ENCODE measurements at regions not wholly inside any gene's neighbourhood (a gene's known extent, or its start where the extent isn't known, plus 50 kb on each side); places are given as distances from the start of the nearest gene placed in this dataset.

DNA sequence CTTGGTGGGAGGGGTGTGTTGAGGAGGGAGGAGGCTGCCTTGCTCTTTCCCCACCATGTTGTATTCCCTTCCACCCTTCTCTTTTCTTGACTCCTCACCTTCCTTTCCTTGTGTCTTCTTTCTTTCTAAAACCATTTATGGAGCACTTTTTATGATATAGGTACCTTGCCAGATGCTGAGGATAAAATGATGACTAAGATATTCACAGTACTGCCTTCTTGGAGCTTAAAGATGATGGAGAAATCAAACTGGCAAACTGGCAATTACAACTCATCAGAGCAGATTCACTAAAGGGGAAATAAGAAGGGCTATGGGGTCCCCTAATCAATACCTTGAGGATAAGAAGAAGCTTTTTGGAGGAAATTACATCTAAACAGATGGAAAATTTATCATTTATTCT, 273.2 kb upstream of the MEF2C start:
- H3K27me3 ChIP-seq (ENCODE audit: control insufficient read depth in 1 of 2, insufficient read depth in 2 of 2, low read length in 2 of 2) = no peaks in the 10 kb centered on the region
- no peak overlapping the region for H3K4me3 ChIP-seq (ENCODE audit: low read depth in 1 of 2, low read length in 2 of 2)
- no peak overlapping the region for H3K9ac ChIP-seq (ENCODE audit: low read length)
- no peaks in the 10 kb centered on the region for H3K36me3 ChIP-seq (ENCODE audit: insufficient read depth, low read length)
- no peak overlapping the region for H3K27ac ChIP-seq (ENCODE audit: low read depth, low read length)
- H3K9me3 ChIP-seq (ENCODE audit: low read length) = no peaks in the 10 kb centered on the region
- no peaks in the 10 kb centered on the region for H3K4me1 ChIP-seq (ENCODE audit: insufficient read depth, low read length)

- no peaks in the 10 kb centered on the region for H3K36me3 ChIP-seq (ENCODE audit: insufficient read depth, low read length)
- H3K4me3 ChIP-seq (ENCODE audit: low read depth in 1 of 2, low read length in 2 of 2) = no peak overlapping the region
- no peaks in the 10 kb centered on the region for H3K27me3 ChIP-seq (ENCODE audit: control insufficient read depth in 1 of 2, insufficient read depth in 2 of 2, low read length in 2 of 2)
- H3K27ac ChIP-seq (ENCODE audit: low read depth, low read length) = no peak overlapping the region
- no peaks in the 10 kb centered on the region for H3K9me3 ChIP-seq (ENCODE audit: low read length)
- no peaks in the 10 kb centered on the region for H3K4me1 ChIP-seq (ENCODE audit: insufficient read depth, low read length)
- H3K9ac ChIP-seq (ENCODE audit: low read length) = no peak overlapping the region
These were observed 264.0 kb upstream of the MEF2C start for GRCh38 chr5:89147031-89147430.

- Histone ChIP-seq H3K27ac (ENCODE audit: low read depth, low read length) (no peak overlapping the region), H3K4me3 (ENCODE audit: low read depth in 1 of 2, low read length in 2 of 2) (no peak overlapping the region), H3K9ac (ENCODE audit: low read length) (no peak overlapping the region), H3K36me3 (ENCODE audit: insufficient read depth, low read length) (no peaks in the 10 kb centered on the region), H3K9me3 (ENCODE audit: low read length) (no peaks in the 10 kb centered on the region), H3K4me1 (ENCODE audit: insufficient read depth, low read length) (no peaks in the 10 kb centered on the region), H3K27me3 (ENCODE audit: control insufficient read depth in 1 of 2, insufficient read depth in 2 of 2, low read length in 2 of 2) (no peaks in the 10 kb centered on the region)
These were observed 254.2 kb upstream of the MEF2C start for GRCh38 chr5:89137148-89137547.

GRCh38 chr5:89133975-89134374, 251.0 kb upstream of the MEF2C start:
- no peaks in the 10 kb centered on the region for H3K4me1 ChIP-seq (ENCODE audit: insufficient read depth, low read length)
- no peak overlapping the region for H3K9ac ChIP-seq (ENCODE audit: low read length)
- no peaks in the 10 kb centered on the region for H3K27me3 ChIP-seq (ENCODE audit: control insufficient read depth in 1 of 2, insufficient read depth in 2 of 2, low read length in 2 of 2)
- no peak overlapping the region for H3K27ac ChIP-seq (ENCODE audit: low read depth, low read length)
- H3K36me3 ChIP-seq (ENCODE audit: insufficient read depth, low read length) = no peaks in the 10 kb centered on the region
- no peaks in the 10 kb centered on the region for H3K9me3 ChIP-seq (ENCODE audit: low read length)
- no peak overlapping the region for H3K4me3 ChIP-seq (ENCODE audit: low read depth in 1 of 2, low read length in 2 of 2)

DNA sequence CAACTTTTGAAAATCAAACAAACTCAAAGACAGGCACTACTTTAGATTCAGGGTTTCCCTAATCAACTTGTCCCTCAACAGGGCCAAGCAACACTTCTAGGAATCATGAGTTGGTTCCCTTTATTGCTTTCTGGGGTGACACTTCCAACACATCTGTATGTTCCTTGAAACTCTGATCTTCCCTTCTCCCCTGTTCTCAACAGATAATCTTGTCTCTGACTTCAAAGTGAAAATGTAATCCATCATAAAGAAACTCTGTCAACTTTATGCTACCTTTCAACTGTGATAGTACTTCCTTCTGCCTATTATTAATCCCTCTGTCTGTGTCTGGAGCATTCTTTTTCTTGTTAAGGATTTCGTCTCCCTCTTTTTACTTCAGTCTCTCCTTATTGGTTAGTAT, 250.1 kb upstream of the MEF2C start:
- no peaks in the 10 kb centered on the region for H3K9me3 ChIP-seq (ENCODE audit: low read length)
- H3K9ac ChIP-seq (ENCODE audit: low read length) = no peak overlapping the region
- no peak overlapping the region for H3K4me3 ChIP-seq (ENCODE audit: low read depth in 1 of 2, low read length in 2 of 2)
- H3K36me3 ChIP-seq (ENCODE audit: insufficient read depth, low read length) = no peaks in the 10 kb centered on the region
- no peaks in the 10 kb centered on the region for H3K4me1 ChIP-seq (ENCODE audit: insufficient read depth, low read length)
- no peak overlapping the region for H3K27ac ChIP-seq (ENCODE audit: low read depth, low read length)
- H3K27me3 ChIP-seq (ENCODE audit: control insufficient read depth in 1 of 2, insufficient read depth in 2 of 2, low read length in 2 of 2) = no peaks in the 10 kb centered on the region

DNA sequence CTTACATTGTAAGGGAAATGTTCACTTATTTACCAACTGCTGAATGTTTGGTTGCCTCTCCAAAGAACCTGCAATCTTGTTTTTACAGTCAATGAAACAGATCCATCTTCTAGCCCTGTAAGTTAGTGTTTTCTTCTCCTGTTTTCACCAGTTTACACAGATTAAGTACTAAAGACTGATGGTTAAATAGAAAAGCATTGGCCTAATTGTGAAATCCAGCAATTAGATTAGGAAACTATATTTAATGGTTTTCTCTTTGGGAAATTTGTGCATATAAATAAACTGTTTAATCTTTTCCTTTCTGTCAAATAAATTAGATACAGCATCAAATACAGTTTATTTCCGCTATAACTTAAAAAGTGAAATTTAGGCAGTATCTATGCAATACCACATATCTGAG, 247.9 kb upstream of the MEF2C start:
- H3K4me1 ChIP-seq (ENCODE audit: insufficient read depth, low read length) = no peaks in the 10 kb centered on the region
- no peak overlapping the region for H3K9ac ChIP-seq (ENCODE audit: low read length)
- no peak overlapping the region for H3K4me3 ChIP-seq (ENCODE audit: low read depth in 1 of 2, low read length in 2 of 2)
- no peaks in the 10 kb centered on the region for H3K9me3 ChIP-seq (ENCODE audit: low read length)
- no peaks in the 10 kb centered on the region for H3K36me3 ChIP-seq (ENCODE audit: insufficient read depth, low read length)
- no peak overlapping the region for H3K27ac ChIP-seq (ENCODE audit: low read depth, low read length)
- no peaks in the 10 kb centered on the region for H3K27me3 ChIP-seq (ENCODE audit: control insufficient read depth in 1 of 2, insufficient read depth in 2 of 2, low read length in 2 of 2)

GRCh38 chr5:89129941-89130340, 247.0 kb upstream of the MEF2C start:
- Histone ChIP-seq H3K27ac (ENCODE audit: low read depth, low read length) (no peak overlapping the region), H3K9ac (ENCODE audit: low read length) (no peak overlapping the region), H3K36me3 (ENCODE audit: insufficient read depth, low read length) (no peaks in the 10 kb centered on the region), H3K4me3 (ENCODE audit: low read depth in 1 of 2, low read length in 2 of 2) (no peak overlapping the region), H3K4me1 (ENCODE audit: insufficient read depth, low read length) (no peaks in the 10 kb centered on the region), H3K9me3 (ENCODE audit: low read length) (no peaks in the 10 kb centered on the region), H3K27me3 (ENCODE audit: control insufficient read depth in 1 of 2, insufficient read depth in 2 of 2, low read length in 2 of 2) (no peaks in the 10 kb centered on the region)

DNA sequence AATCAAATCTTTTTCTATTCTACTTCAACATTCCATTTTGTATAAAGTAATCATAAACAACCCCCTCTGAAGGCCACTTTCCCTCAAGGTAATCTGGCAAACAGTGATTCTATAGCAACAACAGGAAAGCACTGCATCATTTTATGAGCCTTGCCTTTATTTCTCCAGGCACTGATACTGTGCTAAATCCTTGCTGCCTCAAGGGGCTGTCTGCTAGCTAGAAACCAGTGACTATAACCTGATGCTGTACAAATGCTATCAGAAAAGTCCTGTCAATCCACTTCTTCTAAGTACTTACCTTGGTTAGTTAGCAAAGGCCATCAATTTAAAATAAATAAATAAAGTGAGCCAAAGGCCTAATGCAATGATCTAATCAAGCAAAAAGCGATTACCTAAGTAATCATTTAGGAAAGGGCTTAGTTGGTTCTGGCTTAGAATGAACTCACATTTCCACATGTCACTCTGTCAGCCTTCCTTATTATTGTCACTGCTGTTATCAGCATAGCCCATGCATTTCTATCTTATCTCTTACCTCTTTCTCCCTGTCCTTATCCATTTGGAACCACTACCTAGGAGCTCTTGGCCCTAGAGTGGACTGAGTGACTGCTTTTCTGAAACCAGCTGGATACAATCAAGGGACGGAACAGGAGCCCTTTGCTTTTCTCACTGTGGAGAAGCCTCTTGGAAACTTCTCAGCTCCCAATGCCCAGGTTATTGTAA, 246.1 kb upstream of the MEF2C start:
- Histone ChIP-seq H3K9ac (ENCODE audit: low read length) (no peak overlapping the region), H3K36me3 (ENCODE audit: insufficient read depth, low read length) (no peaks in the 10 kb centered on the region), H3K4me3 (ENCODE audit: low read depth in 1 of 2, low read length in 2 of 2) (no peak overlapping the region), H3K27ac (ENCODE audit: low read depth, low read length) (no peak overlapping the region), H3K4me1 (ENCODE audit: insufficient read depth, low read length) (no peaks in the 10 kb centered on the region), H3K27me3 (ENCODE audit: control insufficient read depth in 1 of 2, insufficient read depth in 2 of 2, low read length in 2 of 2) (no peaks in the 10 kb centered on the region), H3K9me3 (ENCODE audit: low read length) (no peaks in the 10 kb centered on the region)

- no peaks in the 10 kb centered on the region for H3K36me3 ChIP-seq (ENCODE audit: insufficient read depth, low read length)
- H3K27ac ChIP-seq (ENCODE audit: low read depth, low read length) = no peak overlapping the region
- H3K4me3 ChIP-seq (ENCODE audit: low read depth in 1 of 2, low read length in 2 of 2) = no peak overlapping the region
- H3K9ac ChIP-seq (ENCODE audit: low read length) = no peak overlapping the region
- H3K9me3 ChIP-seq (ENCODE audit: low read length) = no peaks in the 10 kb centered on the region
- no peaks in the 10 kb centered on the region for H3K27me3 ChIP-seq (ENCODE audit: control insufficient read depth in 1 of 2, insufficient read depth in 2 of 2, low read length in 2 of 2)
- H3K4me1 ChIP-seq (ENCODE audit: insufficient read depth, low read length) = no peaks in the 10 kb centered on the region
These were observed 245.1 kb upstream of the MEF2C start for GRCh38 chr5:89128092-89128491.

DNA sequence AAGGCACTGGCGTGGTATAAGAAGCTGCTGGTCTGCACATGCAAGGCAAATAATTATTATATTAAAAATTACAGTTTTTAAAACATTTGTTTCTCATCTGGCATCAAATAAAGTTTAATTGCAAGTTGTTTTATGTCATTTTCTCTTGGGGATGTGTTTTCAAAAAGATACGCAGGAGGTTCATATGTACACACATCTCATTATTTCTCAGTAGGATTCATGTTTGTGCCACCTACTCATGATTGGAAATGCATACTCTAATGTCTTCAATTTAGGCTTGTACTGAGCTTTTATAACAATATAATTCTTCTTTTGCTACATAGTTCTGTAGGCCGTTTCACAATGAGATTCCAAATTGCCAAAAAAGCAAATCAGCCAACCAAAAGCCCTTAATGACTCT, 244.2 kb upstream of the MEF2C start:
- no peak overlapping the region for H3K9ac ChIP-seq (ENCODE audit: low read length)
- no peak overlapping the region for H3K4me3 ChIP-seq (ENCODE audit: low read depth in 1 of 2, low read length in 2 of 2)
- H3K27ac ChIP-seq (ENCODE audit: low read depth, low read length) = no peak overlapping the region
- no peaks in the 10 kb centered on the region for H3K9me3 ChIP-seq (ENCODE audit: low read length)
- H3K36me3 ChIP-seq (ENCODE audit: insufficient read depth, low read length) = no peaks in the 10 kb centered on the region
- H3K4me1 ChIP-seq (ENCODE audit: insufficient read depth, low read length) = no peaks in the 10 kb centered on the region
- H3K27me3 ChIP-seq (ENCODE audit: control insufficient read depth in 1 of 2, insufficient read depth in 2 of 2, low read length in 2 of 2) = no peaks in the 10 kb centered on the region

- H3K36me3 ChIP-seq (ENCODE audit: insufficient read depth, low read length) = no peaks in the 10 kb centered on the region
- H3K4me3 ChIP-seq (ENCODE audit: low read depth in 1 of 2, low read length in 2 of 2) = no peak overlapping the region
- no peaks in the 10 kb centered on the region for H3K27me3 ChIP-seq (ENCODE audit: control insufficient read depth in 1 of 2, insufficient read depth in 2 of 2, low read length in 2 of 2)
- no peak overlapping the region for H3K9ac ChIP-seq (ENCODE audit: low read length)
- no peak overlapping the region for H3K27ac ChIP-seq (ENCODE audit: low read depth, low read length)
- no peaks in the 10 kb centered on the region for H3K4me1 ChIP-seq (ENCODE audit: insufficient read depth, low read length)
- no peaks in the 10 kb centered on the region for H3K9me3 ChIP-seq (ENCODE audit: low read length)
These were observed 242.4 kb upstream of the MEF2C start for GRCh38 chr5:89125372-89125771.

- Histone ChIP-seq H3K27me3 (ENCODE audit: control insufficient read depth in 1 of 2, insufficient read depth in 2 of 2, low read length in 2 of 2) (no peaks in the 10 kb centered on the region), H3K4me3 (ENCODE audit: low read depth in 1 of 2, low read length in 2 of 2) (no peak overlapping the region), H3K4me1 (ENCODE audit: insufficient read depth, low read length) (no peaks in the 10 kb centered on the region), H3K27ac (ENCODE audit: low read depth, low read length) (no peak overlapping the region), H3K36me3 (ENCODE audit: insufficient read depth, low read length) (no peaks in the 10 kb centered on the region), H3K9ac (ENCODE audit: low read length) (no peak overlapping the region), H3K9me3 (ENCODE audit: low read length) (no peaks in the 10 kb centered on the region)
These were observed 240.6 kb upstream of the MEF2C start for GRCh38 chr5:89123581-89123980.

All from muscle layer of colon (tissue), 2 donors.